PC-3 (cell line): ENCODE measurements at regions not wholly inside any gene's neighbourhood (a gene's known extent, or its start where the extent isn't known, plus 50 kb on each side); places are given as distances from the start of the nearest gene placed in this dataset.

ENCODE experiments used
- ATAC-seq: fragments of 200-7000 bp; cut with Tn5 transposase; 2 replicates; pipeline ENCODE4 v1.9.1; 2020; ENCODE audit warnings: mild to moderate bottlenecking, moderate library complexity
- BruUV-seq: library from RNA; stranded (reverse); fragments of 400-500 nt; replicated peaks from 2 replicates; lab custom pipeline; 2021; lab: Mats Ljungman, UMichigan
- CTCF ChIA-PET: fragments of 300-600 bp; sonication (Branson Sonifier 250); formaldehyde crosslinking; loops from one replicate; lab custom pipeline; 2022; ENCODE audit warnings: antibody characterized with exemption; lab: Charles Lee
- POLR2A ChIA-PET: fragments of 300-600 bp; sonication (Branson Sonifier 250); formaldehyde crosslinking; loops from one replicate; lab custom pipeline; 2022; ENCODE audit warnings: antibody characterized with exemption; ENCODE audit not compliant: unreplicated experiment; lab: Charles Lee
- DNase-seq: peaks from one replicate; pipeline ENCODE4 v3.0.0-alpha.2; 2015
- H2AFZ ChIP-seq: fragments of 300-600 bp; sonication (generic); 2 replicates; pipeline ENCODE4 v1.6.0; 2016; ENCODE audit warnings: antibody characterized with exemption, low read length
- H3F3A ChIP-seq: fragments of 300-600 bp; sonication (generic); one replicate; pipeline ENCODE4 v1.6.0; 2017; ENCODE audit warnings: antibody characterized with exemption, low read length, control low read depth, mild to moderate bottlenecking; ENCODE audit not compliant: unreplicated experiment
- H3K27ac ChIP-seq: fragments of 300-600 bp; sonication (generic); 2 replicates; pipeline ENCODE4 v1.5.1; 2016; ENCODE audit warnings: mild to moderate bottlenecking, low read length
- H3K27me3 ChIP-seq: fragments of 300-600 bp; sonication (generic); 2 replicates; pipeline ENCODE4 v1.6.1; 2016; ENCODE audit warnings: low read length, mixed read lengths
- H3K36me3 ChIP-seq: fragments of 300-600 bp; sonication (generic); 2 replicates; pipeline ENCODE4 v1.6.1; 2016; ENCODE audit warnings: low read depth, mixed run types, low read length, mixed read lengths
- H3K4me1 ChIP-seq: fragments of 300-600 bp; sonication (generic); 2 replicates; pipeline ENCODE4 v1.5.1; 2016; ENCODE audit warnings: low read length; ENCODE audit not compliant: insufficient read depth
- H3K4me2 ChIP-seq: fragments of 300-600 bp; sonication (generic); 2 replicates; pipeline ENCODE4 v1.6.0; 2016; ENCODE audit warnings: low read length
- H3K4me3 ChIP-seq: fragments of 300-600 bp; sonication (generic); 2 replicates; pipeline ENCODE4 v1.5.1; 2016; ENCODE audit warnings: mild to moderate bottlenecking, low read length, mixed read lengths
- H3K79me2 ChIP-seq: fragments of 300-600 bp; sonication (generic); 2 replicates; pipeline ENCODE4 v1.6.1; 2017; ENCODE audit warnings: low read length, mixed read lengths
- H3K9ac ChIP-seq: fragments of 300-600 bp; sonication (generic); 2 replicates; pipeline ENCODE4 v1.6.0; 2016; ENCODE audit warnings: mild to moderate bottlenecking, low read length
- H3K9me2 ChIP-seq: fragments of 300-600 bp; sonication (generic); replicated peaks from 2 replicates; pipeline ENCODE4 v1.6.1; 2016; ENCODE audit warnings: mixed run types, low read length, mixed read lengths
- H3K9me3 ChIP-seq: fragments of 300-600 bp; sonication (generic); 2 replicates; pipeline ENCODE4 v1.6.1; 2016; ENCODE audit warnings: low read length, mixed read lengths
- H4K20me1 ChIP-seq: fragments of 300-600 bp; sonication (generic); 2 replicates; pipeline ENCODE4 v1.6.1; 2016; ENCODE audit warnings: low read length, mixed read lengths
- CTCF ChIP-seq: fragments of 300-600 bp; sonication (generic); conservative IDR thresholded peaks from 2 replicates; pipeline ENCODE4 v1.5.1; 2017; ENCODE audit warnings: antibody characterized with exemption, low read depth, mild to moderate bottlenecking, low read length
- EZH2 ChIP-seq: fragments of 300-600 bp; sonication (generic); IDR thresholded peaks from one replicate; pipeline ENCODE4 v1.6.1; 2017; ENCODE audit warnings: antibody characterized with exemption, mild to moderate bottlenecking, low read length; ENCODE audit not compliant: unreplicated experiment
- EZH2phosphoT487 ChIP-seq: fragments of 300-600 bp; sonication (generic); IDR thresholded peaks from 2 replicates; pipeline ENCODE4 v1.6.1; 2018; ENCODE audit warnings: mild to moderate bottlenecking, antibody characterized with exemption, low read length, borderline replicate concordance
- intact Hi-C: fragments of 100-400 bp; cut with micrococcal nuclease; formaldehyde crosslinking; loops from 2 replicates; pipeline ENCODE4 v1.9.0; 2023

- Histone ChIP-seq H3K4me1 (no peaks in the 10 kb centered on the region), H3K9ac (no peak overlapping the region), H3F3A (no peaks in the 10 kb centered on the region), H3K4me3 (no peak overlapping the region), H3K4me2 (no peak overlapping the region), H3K9me3 (no peaks in the 10 kb centered on the region), H3K27ac (no peak overlapping the region), H3K27me3 (no peaks in the 10 kb centered on the region), H3K79me2 (no peaks in the 10 kb centered on the region), H4K20me1 (no peaks in the 10 kb centered on the region), H3K9me2 (no peaks in the 10 kb centered on the region), H3K36me3 (no peaks in the 10 kb centered on the region), H2AFZ (no peak overlapping the region)
- CTCF ChIA-PET, result no interaction called here
- DNase-seq (no peak), ATAC-seq (no peak)
- no peak for TF ChIP-seq EZH2
- no peak for TF ChIP-seq EZH2phosphoT487
- no peak for TF ChIP-seq CTCF
- BruUV-seq, result no TSS peak
- intact Hi-C loops, result no loop called here
- POLR2A ChIA-PET, result no interaction called here
Measured at GRCh38 chr4:179663641-179664429, 2221.6 kb upstream of the AGA start.

DNA sequence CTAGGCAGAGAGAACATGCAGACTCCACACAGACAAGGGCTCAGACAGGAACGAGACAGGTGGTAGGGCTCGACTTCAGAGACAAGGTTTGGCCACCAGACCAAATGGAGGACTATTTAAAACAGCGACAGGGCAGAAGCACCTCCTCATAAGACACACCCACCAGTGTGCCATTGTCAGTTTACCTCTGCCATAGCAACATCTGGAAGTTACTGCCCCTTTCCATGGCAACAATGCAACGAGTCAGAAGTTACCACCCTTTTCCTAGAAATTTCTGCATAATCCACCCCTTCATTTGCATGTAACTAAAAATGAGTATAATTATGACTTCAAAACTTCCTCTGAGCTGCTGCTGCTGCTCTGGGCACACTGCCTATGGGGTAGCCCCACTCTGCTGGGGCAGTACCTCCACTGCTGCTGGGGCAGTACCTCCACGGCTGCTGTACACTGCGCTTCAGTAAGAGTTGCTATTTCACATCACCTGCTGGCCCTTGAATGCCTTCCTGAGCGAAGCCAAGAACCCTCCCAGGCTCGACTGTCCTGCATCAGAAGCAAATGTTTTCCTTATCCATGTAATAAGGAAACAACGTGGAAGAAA, 2222.3 kb upstream of the AGA start:
- Histone ChIP-seq H3K4me2 (no peak overlapping the region), H3K27me3 (no peaks in the 10 kb centered on the region), H3K9me2 (no peaks in the 10 kb centered on the region), H3K79me2 (no peaks in the 10 kb centered on the region), H2AFZ (no peak overlapping the region), H3K9me3 (no peaks in the 10 kb centered on the region), H3K27ac (no peak overlapping the region), H3K36me3 (no peaks in the 10 kb centered on the region), H4K20me1 (no peaks in the 10 kb centered on the region), H3F3A (no peaks in the 10 kb centered on the region), H3K4me3 (no peak overlapping the region), H3K4me1 (no peaks in the 10 kb centered on the region), H3K9ac (no peak overlapping the region)
- TF ChIP-seq EZH2, result no peak
- TF ChIP-seq EZH2phosphoT487, result no peak
- TF ChIP-seq CTCF, result no peak
- no peak for DNase-seq
- POLR2A ChIA-PET, result no interaction called here
- intact Hi-C loops, result no loop called here
- BruUV-seq, result no TSS peak
- CTCF ChIA-PET, result no interaction called here
- ATAC-seq, result no peak

DNA sequence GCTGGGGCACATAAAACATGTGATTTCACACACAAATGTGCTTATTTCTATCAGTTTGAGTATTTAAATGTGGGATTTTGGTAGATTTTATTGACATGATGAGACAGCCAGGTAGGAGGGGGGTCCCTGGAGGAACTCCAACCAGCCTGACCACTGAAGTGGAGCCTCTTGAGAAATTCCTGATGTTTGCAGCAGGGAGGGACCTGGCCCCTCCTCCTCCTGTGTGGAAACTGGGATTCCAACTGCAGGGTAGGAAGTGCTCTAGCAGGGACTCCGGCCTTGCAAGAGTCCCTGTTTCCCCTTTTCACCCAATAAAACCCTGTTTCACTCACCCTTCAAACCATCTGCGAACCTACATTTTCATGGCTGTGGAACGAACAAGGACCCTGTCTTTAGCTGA, 2224.0 kb upstream of the AGA start:
- POLR2A ChIA-PET, result no interaction called here
- CTCF ChIA-PET, result no interaction called here
- Histone ChIP-seq H4K20me1 (no peaks in the 10 kb centered on the region), H3K4me3 (no peak overlapping the region), H3K27ac (no peak overlapping the region), H3K4me2 (no peak overlapping the region), H3K36me3 (no peaks in the 10 kb centered on the region), H3K79me2 (no peaks in the 10 kb centered on the region), H3F3A (no peaks in the 10 kb centered on the region), H3K9me2 (no peaks in the 10 kb centered on the region), H3K27me3 (no peaks in the 10 kb centered on the region), H3K4me1 (no peaks in the 10 kb centered on the region), H2AFZ (no peak overlapping the region), H3K9me3 (no peaks in the 10 kb centered on the region), H3K9ac (no peak overlapping the region)
- TF ChIP-seq EZH2, result no peak
- TF ChIP-seq CTCF, result no peak
- no peak for TF ChIP-seq EZH2phosphoT487
- BruUV-seq, result no TSS peak
- intact Hi-C loops, result no loop called here
- DNase-seq, result no peak
- ATAC-seq, result no peak
